MM.1S (cell line): ENCODE measurements at regions not wholly inside any gene's neighbourhood (a gene's known extent, or its start where the extent isn't known, plus 50 kb on each side); places are given as distances from the start of the nearest gene placed in this dataset.

ENCODE experiments used
- EZH2 ChIP-seq: fragments of 300-600 bp; sonication (generic); optimal IDR thresholded peaks from 2 replicates; pipeline ENCODE3; 2017; ENCODE audit warnings: low read depth, mild to moderate bottlenecking, antibody characterized with exemption, low read length, mixed read lengths
- EZH2phosphoT487 ChIP-seq: fragments of 300-600 bp; sonication (generic); IDR thresholded peaks from 2 replicates; pipeline ENCODE4 v1.6.1; 2018; ENCODE audit warnings: antibody characterized with exemption, low read length
- TF ChIP-seq, protein P1 (sequence below): fragments of 300-600 bp; sonication (generic); IDR thresholded peaks from 2 replicates; pipeline ENCODE4 v1.5.1; 2016; ENCODE audit warnings: antibody characterized with exemption, low read length, mixed read lengths

DNA sequence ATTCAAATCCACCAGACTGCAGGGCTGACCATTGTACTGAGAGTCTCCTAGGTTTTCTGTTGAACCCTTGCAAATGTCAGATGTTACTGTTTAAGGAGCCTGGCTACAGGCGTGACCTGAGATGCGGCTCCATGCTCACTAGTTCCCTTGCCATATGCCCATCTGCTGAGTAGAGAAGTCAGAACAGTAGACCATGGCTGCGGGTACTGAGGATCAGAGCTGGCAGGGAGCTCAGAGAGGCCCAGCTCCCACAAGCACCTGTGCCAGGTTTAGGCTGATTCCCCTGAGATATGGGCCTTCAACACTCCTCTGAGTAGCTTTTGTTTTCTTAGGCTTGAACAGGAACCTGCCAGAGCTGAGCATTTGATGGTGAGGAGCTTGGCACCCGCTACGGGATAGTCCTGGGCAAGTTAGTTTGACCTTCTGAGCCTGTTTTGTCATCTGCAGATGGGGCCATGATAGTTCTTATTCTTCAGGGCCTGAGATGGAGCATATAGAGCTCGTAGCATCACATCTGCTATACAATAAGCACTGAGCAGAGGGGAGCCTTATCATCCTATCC is 83.7 kb downstream of the BOD1 start:
- TF ChIP-seq, protein P1, sequence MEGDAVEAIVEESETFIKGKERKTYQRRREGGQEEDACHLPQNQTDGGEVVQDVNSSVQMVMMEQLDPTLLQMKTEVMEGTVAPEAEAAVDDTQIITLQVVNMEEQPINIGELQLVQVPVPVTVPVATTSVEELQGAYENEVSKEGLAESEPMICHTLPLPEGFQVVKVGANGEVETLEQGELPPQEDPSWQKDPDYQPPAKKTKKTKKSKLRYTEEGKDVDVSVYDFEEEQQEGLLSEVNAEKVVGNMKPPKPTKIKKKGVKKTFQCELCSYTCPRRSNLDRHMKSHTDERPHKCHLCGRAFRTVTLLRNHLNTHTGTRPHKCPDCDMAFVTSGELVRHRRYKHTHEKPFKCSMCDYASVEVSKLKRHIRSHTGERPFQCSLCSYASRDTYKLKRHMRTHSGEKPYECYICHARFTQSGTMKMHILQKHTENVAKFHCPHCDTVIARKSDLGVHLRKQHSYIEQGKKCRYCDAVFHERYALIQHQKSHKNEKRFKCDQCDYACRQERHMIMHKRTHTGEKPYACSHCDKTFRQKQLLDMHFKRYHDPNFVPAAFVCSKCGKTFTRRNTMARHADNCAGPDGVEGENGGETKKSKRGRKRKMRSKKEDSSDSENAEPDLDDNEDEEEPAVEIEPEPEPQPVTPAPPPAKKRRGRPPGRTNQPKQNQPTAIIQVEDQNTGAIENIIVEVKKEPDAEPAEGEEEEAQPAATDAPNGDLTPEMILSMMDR: no peak
- no peak for TF ChIP-seq EZH2phosphoT487
- TF ChIP-seq EZH2: no peak
